ENCODE measurements at regions not wholly inside any gene's neighbourhood (a gene's known extent, or its start where the extent isn't known, plus 50 kb on each side); places are given as distances from the start of the nearest gene placed in this dataset.

GRCh38 chr16:26673011-26673410, 393.7 kb upstream of the C16orf82 start:
- Histone ChIP-seq H3K4me1 (no peaks in the 10 kb centered on the region), H3K27me3 (no peaks in the 10 kb centered on the region), H3K36me3 (no peaks in the 10 kb centered on the region), H3K9me3 (no peaks in the 10 kb centered on the region), H3K4me3 (replicated peaks in 1 of 3) (no peak overlapping the region), H3K27ac (no peak overlapping the region)
- intact Hi-C loops (cut with DNase I), result no loop called here
- no peak for DNase-seq
- TF ChIP-seq POLR2A (IDR thresholded peaks at IDR 0.05) (no peak), CTCF (IDR thresholded peaks at IDR 0.05) (no peak)
- 94 to 96% methylated on average over 3 of the region's 3 CpGs for WGBS, 2 donors

GRCh38 chr16:26680671-26681070, 386.1 kb upstream of the C16orf82 start:
- no peaks in the 10 kb centered on the region for H3K4me1 ChIP-seq
- WGBS, 2 donors, result 70 to 76% methylated on average over 3 to 4 of the region's 4 CpGs
- no peak overlapping the region for H3K27ac ChIP-seq
- no peak overlapping the region for H3K4me3 ChIP-seq (replicated peaks in 1 of 3)
- no peaks in the 10 kb centered on the region for H3K36me3 ChIP-seq
- no peak for TF ChIP-seq POLR2A (IDR thresholded peaks at IDR 0.05)
- TF ChIP-seq CTCF (IDR thresholded peaks at IDR 0.05), result no peak
- H3K9me3 ChIP-seq, result no peaks in the 10 kb centered on the region
- intact Hi-C loops (cut with DNase I), result no loop called here
- H3K27me3 ChIP-seq, result no peaks in the 10 kb centered on the region
- no peak for DNase-seq

GRCh38 chr16:26688105-26688504, 378.6 kb upstream of the C16orf82 start:
- Histone ChIP-seq H3K9me3 (no peaks in the 10 kb centered on the region), H3K27me3 (no peaks in the 10 kb centered on the region), H3K36me3 (no peaks in the 10 kb centered on the region), H3K4me1 (no peaks in the 10 kb centered on the region), H3K4me3 (replicated peaks in 1 of 3) (no peak overlapping the region), H3K27ac (no peak overlapping the region)
- WGBS, 2 donors, result 47 to 60% methylated on average over 2 of the region's 2 CpGs
- DNase-seq, result no peak
- intact Hi-C loops (cut with DNase I), result no loop called here
- no peak for TF ChIP-seq CTCF (IDR thresholded peaks at IDR 0.05)
- no peak for TF ChIP-seq POLR2A (IDR thresholded peaks at IDR 0.05)

GRCh38 chr16:26688699-26689098, 378.0 kb upstream of the C16orf82 start:
- TF ChIP-seq CTCF (IDR thresholded peaks at IDR 0.05) (no peak), POLR2A (IDR thresholded peaks at IDR 0.05) (no peak)
- WGBS, 2 donors, result 67 to 68% methylated on average over 7 of the region's 7 CpGs
- no peaks in the 10 kb centered on the region for H3K9me3 ChIP-seq
- H3K36me3 ChIP-seq, result no peaks in the 10 kb centered on the region
- H3K27ac ChIP-seq, result no peak overlapping the region
- no peaks in the 10 kb centered on the region for H3K27me3 ChIP-seq
- H3K4me1 ChIP-seq, result no peaks in the 10 kb centered on the region
- no peak for DNase-seq
- intact Hi-C loops (cut with DNase I), result no loop called here
- H3K4me3 ChIP-seq (replicated peaks in 1 of 3), result no peak overlapping the region

- intact Hi-C loops (cut with DNase I), result no loop called here
- no peak for DNase-seq
- Histone ChIP-seq H3K27ac (no peak overlapping the region), H3K4me3 (replicated peaks in 1 of 3) (no peak overlapping the region), H3K9me3 (no peaks in the 10 kb centered on the region), H3K4me1 (no peaks in the 10 kb centered on the region), H3K36me3 (no peaks in the 10 kb centered on the region), H3K27me3 (no peaks in the 10 kb centered on the region)
- WGBS, 2 donors, result 78 to 93% methylated on average over 1 of the region's 1 CpG
- no peak for TF ChIP-seq POLR2A (IDR thresholded peaks at IDR 0.05)
- TF ChIP-seq CTCF (IDR thresholded peaks at IDR 0.05), result no peak
These were observed 374.1 kb upstream of the C16orf82 start for GRCh38 chr16:26692658-26693057.
